Astrocyte of the spinal cord (primary cell): ENCODE measurements at regions not wholly inside any gene's neighbourhood (a gene's known extent, or its start where the extent isn't known, plus 50 kb on each side); places are given as distances from the start of the nearest gene placed in this dataset.
A peak's percentile ranks its signal among the peaks of the same experiment; 100 is the strongest.

ENCODE experiments used
- DNase-seq: peaks from one replicate; pipeline ENCODE4 v3.0.0; 2011; ENCODE audit warnings: low read depth, low spot score
- H3K4me3 ChIP-seq: 2 replicates; pipeline ENCODE4 v1.5.1; 2011; ENCODE audit warnings: low read depth, mild to moderate bottlenecking, low read length, moderate library complexity
- CTCF ChIP-seq: IDR thresholded peaks from 2 replicates; pipeline ENCODE4 v1.5.1; 2012; ENCODE audit warnings: low read depth, mild to moderate bottlenecking, low read length, inconsistent platforms
- in situ Hi-C: cut with HindIII; loops from 2 replicates; pipeline ENCODE4 v1.10.0; 2017; ENCODE audit warnings: low sequenced_read_pairs

DNA sequence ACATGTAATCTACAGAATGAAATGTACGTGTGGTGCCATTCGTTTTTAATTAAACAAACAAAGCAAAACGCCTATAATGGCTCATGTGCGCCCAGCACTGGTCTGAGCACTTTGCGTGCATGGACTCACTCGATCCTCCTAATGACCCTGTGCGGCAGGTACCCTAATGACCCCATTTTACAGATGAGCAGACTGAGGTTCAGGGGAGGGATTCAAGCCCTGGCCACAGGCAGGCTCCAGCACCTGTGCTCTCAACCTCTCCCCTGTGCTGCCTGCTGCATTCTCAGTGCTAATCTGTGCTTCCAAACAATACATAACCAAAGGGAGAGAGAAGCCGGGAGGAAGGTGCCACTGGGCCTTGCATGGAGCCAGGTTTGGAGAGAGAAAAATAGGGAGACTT lies 124.2 kb upstream of the ZBTB40 start:
- TF ChIP-seq CTCF, result no peak

GRCh38 chr1:22328331-22329147 lies 123.1 kb upstream of the ZBTB40 start:
- TF ChIP-seq CTCF, result no peak
- H3K4me3 ChIP-seq, result no peak overlapping the region
- peak; percentile 7 for DNase-seq
- in situ Hi-C loops, result no loop called here

More for the DNA sequence above, 124.2 kb upstream of the ZBTB40 start:
- DNase-seq, result no peak
- in situ Hi-C loops, result no loop called here
- H3K4me3 ChIP-seq, result no peak overlapping the region

- no peak overlapping the region for H3K4me3 ChIP-seq
- TF ChIP-seq CTCF, result no peak
- in situ Hi-C loops, result no loop called here
- no peak for DNase-seq
These were observed 122.5 kb upstream of the ZBTB40 start for GRCh38 chr1:22329148-22329515.

DNA sequence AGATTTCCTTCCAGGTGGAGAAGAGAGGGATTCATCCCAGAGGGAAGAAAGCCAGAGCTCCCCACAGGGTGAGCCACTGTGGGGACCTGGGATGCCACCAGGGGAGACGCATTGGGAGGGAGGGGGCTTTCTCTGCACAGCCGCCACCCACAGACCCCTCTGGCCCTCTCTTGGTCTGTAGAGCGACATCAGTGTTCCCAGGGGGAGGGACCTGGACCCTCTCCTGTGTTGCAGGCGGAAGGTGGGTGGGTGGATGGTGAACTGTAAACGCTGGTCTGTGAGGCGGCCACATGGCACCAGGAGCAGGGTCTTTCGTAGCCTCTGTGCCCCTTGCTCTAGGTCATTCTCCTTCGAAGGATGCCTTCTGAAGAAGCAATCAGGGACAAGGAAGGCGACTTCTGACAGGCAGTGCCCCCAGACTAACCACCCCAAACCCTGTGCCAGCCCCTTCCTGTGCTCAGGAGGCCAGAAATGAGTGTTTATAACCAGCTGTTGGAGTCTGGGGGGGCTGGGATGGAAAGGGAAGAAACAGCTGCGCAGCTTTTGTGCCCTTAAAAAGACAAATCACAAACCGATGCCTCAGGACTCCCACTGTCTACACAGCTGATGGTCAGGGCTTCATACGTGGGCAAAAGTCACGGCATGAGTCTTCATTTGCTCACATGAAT lies 121.4 kb upstream of the ZBTB40 start:
- DNase-seq, result no peak
- in situ Hi-C loops, result no loop called here
- H3K4me3 ChIP-seq, result no peak overlapping the region
- TF ChIP-seq CTCF, result no peak

DNA sequence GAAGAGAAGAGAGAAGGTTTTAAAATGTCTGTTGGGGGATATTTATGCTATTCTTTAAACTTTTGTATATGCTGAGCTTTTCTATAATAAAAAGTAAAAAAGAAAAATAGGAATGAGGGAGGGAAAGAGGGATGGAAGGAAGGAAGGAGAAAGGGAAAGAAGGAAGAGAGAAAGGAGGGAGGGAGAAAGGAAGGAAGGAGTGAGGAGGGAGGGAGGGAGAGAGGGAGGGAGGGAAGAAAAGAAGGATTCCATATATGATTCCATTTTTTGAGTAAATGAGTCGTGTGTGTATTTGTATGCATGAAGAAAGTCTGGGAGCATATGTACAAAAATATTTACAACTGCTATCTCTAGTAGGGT lies 120.9 kb upstream of the ZBTB40 start:
- in situ Hi-C loops, result no loop called here

More for the DNA sequence above, 120.9 kb upstream of the ZBTB40 start:
- no peak for DNase-seq
- no peak overlapping the region for H3K4me3 ChIP-seq
- TF ChIP-seq CTCF, result no peak
